Chondrocyte (in vitro differentiated cells): ENCODE measurements at regions not wholly inside any gene's neighbourhood (a gene's known extent, or its start where the extent isn't known, plus 50 kb on each side); places are given as distances from the start of the nearest gene placed in this dataset.

Source experiments
- DNase-seq: peaks from one replicate; pipeline ENCODE4 v3.0.0; 2021; ENCODE audit warnings: mixed read lengths, low spot score
- H3K27ac Mint-ChIP-seq: one replicate; pipeline ENCODE4 v1.8.0; 2021; ENCODE audit warnings: mild to moderate bottlenecking, moderate library complexity, mixed read lengths; ENCODE audit not compliant: unreplicated experiment
- H3K27me3 Mint-ChIP-seq: 2 replicates; pipeline ENCODE4 v1.8.0; 2021; ENCODE audit warnings: low read depth, mixed read lengths
- H3K36me3 Mint-ChIP-seq: 2 replicates; pipeline ENCODE4 v1.8.0; 2021; ENCODE audit warnings: low read depth, mixed read lengths
- H3K4me1 Mint-ChIP-seq: 2 replicates; pipeline ENCODE4 v1.8.0; 2021; ENCODE audit warnings: low read depth, mild to moderate bottlenecking, mixed read lengths
- H3K4me3 Mint-ChIP-seq: one replicate; pipeline ENCODE4 v1.8.0; 2021; ENCODE audit warnings: mild to moderate bottlenecking, moderate library complexity, mixed read lengths; ENCODE audit not compliant: unreplicated experiment
- H3K9me3 Mint-ChIP-seq: 2 replicates; pipeline ENCODE4 v1.8.0; 2021; ENCODE audit warnings: low read depth, mixed read lengths
- CTCF ChIP-seq: fragments of 200-600 bp; sonication (generic); IDR thresholded peaks from 2 replicates; pipeline ENCODE4 v1.5.0; 2021; ENCODE audit warnings: antibody characterized with exemption, mild to moderate bottlenecking, moderate library complexity

DNA sequence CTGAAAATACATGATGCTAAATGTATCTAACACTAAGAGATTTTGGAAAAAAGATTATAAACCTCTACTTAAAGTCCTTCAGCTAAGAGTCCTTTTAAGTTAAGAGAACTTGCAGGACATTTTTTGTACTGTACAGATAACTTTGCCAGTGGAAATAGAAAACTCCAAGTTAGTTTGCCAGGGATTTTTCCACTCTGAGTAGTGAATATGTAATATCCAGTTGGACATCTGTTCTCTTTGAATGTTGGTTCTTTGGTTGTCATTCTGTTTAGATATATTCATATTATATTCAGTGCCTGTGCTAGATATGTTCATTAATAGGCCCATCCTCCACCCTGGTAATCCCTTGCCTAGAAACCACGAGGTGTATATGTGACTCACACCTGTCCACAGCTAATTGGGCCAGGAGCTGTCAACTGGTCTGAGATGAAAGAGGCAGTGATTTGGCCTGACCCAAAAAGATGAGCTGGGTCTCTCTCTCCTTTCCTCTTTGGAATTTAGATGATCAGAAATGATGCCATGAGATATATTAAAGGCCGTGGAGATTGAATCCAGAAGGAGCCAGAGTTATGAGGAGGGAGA lies 261.0 kb upstream of the LRIG3 start:
- Mint-ChIP-seq H3K4me1 (peaks cover 4% of the 10 kb centered on the region), H3K27ac (no peak overlapping the region), H3K4me3 (no peak overlapping the region), H3K9me3 (no peaks in the 10 kb centered on the region), H3K36me3 (no peaks in the 10 kb centered on the region), H3K27me3 (peaks cover 4% of the 10 kb centered on the region)
- no peak for TF ChIP-seq CTCF
- DNase-seq: no peak

DNA sequence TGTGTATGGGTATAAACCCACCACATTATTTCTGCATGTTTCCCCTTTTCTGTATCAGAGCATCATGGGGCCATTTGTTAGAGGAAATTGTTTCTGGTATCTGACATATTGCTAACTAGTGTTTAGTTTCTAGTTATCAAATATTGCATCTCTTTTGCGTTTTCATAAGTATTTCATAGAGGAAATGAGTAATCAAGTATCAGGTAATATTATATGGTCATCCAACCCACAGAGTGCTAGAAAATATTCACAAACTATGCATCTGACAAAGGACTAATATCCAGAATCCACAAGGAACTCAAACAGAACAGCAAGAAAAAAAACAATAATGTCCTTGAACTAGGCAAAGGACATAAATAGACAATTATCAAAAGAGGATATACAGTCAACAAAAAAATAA lies 258.9 kb upstream of the LRIG3 start:
- no peaks in the 10 kb centered on the region for H3K9me3 Mint-ChIP-seq
- TF ChIP-seq CTCF: no peak
- no peak overlapping the region for H3K4me3 Mint-ChIP-seq
- DNase-seq: no peak
- peaks cover 4% of the 10 kb centered on the region for H3K4me1 Mint-ChIP-seq
- no peak overlapping the region for H3K27ac Mint-ChIP-seq
- no peaks in the 10 kb centered on the region for H3K27me3 Mint-ChIP-seq
- H3K36me3 Mint-ChIP-seq: no peaks in the 10 kb centered on the region

- TF ChIP-seq CTCF: peak; percentile 63
- no peaks in the 10 kb centered on the region for H3K36me3 Mint-ChIP-seq
- H3K4me1 Mint-ChIP-seq: no peaks in the 10 kb centered on the region
- no peaks in the 10 kb centered on the region for H3K9me3 Mint-ChIP-seq
- no peaks in the 10 kb centered on the region for H3K27me3 Mint-ChIP-seq
- no peak overlapping the region for H3K27ac Mint-ChIP-seq
- DNase-seq: no peak
- no peak overlapping the region for H3K4me3 Mint-ChIP-seq
Observed at GRCh38 chr12:59173695-59174094, 253.4 kb upstream of the LRIG3 start.

DNA sequence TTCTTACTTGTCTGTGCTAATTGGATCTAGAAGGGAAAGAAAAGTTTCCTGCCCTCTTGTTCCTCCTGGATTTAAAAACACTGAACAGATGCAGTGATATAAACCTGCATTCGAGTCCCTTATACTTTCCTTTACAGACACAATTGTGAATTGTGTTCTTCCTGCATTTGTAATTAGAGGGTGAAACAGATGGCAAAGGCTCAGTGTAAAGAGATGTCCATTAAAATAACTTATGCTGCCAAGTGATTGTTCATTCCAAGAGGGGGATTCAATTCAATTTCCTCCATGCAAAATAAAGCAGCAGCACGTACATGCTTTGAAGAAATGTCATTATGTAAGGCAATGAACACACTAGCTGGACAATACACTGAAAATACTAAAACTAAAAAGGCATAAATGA lies 248.3 kb upstream of the LRIG3 start:
- Mint-ChIP-seq H3K4me3 (no peak overlapping the region), H3K27ac (no peak overlapping the region), H3K27me3 (no peaks in the 10 kb centered on the region), H3K4me1 (peaks cover 24% of the 10 kb centered on the region), H3K36me3 (no peaks in the 10 kb centered on the region), H3K9me3 (no peaks in the 10 kb centered on the region)
- no peak for DNase-seq
- TF ChIP-seq CTCF: no peak

DNA sequence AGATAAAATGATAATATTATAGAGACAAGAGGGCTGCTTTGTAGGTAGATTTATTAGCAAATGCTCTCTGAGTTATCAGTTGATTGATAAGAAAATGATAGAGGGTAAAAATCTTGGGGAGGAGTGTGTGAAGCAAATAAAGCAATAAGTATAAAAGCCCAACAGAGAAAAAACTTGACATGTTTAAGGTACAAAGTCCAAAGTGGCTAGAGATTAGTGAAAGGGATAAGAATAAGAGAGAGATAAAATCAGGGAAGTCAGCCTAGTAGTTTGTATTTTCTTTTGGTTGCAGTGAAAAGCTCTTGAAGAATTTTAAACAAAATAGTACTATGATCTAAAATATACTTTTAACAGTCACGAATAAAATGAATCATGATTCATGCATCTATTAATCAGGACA lies 246.2 kb upstream of the LRIG3 start:
- H3K27ac Mint-ChIP-seq: no peak overlapping the region

More for the DNA sequence above, 246.2 kb upstream of the LRIG3 start:
- Mint-ChIP-seq H3K4me3 (no peak overlapping the region), H3K27me3 (no peaks in the 10 kb centered on the region), H3K4me1 (peaks cover 24% of the 10 kb centered on the region), H3K36me3 (no peaks in the 10 kb centered on the region), H3K9me3 (no peaks in the 10 kb centered on the region)
- TF ChIP-seq CTCF: no peak
- DNase-seq: no peak
